Uterus (tissue), 2 donors: ENCODE measurements at regions not wholly inside any gene's neighbourhood (a gene's known extent, or its start where the extent isn't known, plus 50 kb on each side); places are given as distances from the start of the nearest gene placed in this dataset.

Source experiments
- POLR2A ChIP-seq, 2 donors: fragments of 450-650 bp; IDR thresholded peaks; one replicate each; pipeline ENCODE4 v1.6.1; 2016; ENCODE audit warnings: antibody characterized with exemption in 2 of 2, mild to moderate bottlenecking in 1 of 2, moderate library complexity in 1 of 2
- TF ChIP-seq, protein P1 (sequence below), 4 experiments: fragments of 200-600 bp in 2 of 4; fragments of 450-650 bp in 2 of 4; sonication (generic) in 2 of 4; IDR thresholded peaks; one replicate each; pipeline ENCODE4 v1.5.1; 2016 to 2019; ENCODE audit warnings: antibody characterized with exemption in 4 of 4, mild to moderate bottlenecking in 2 of 4, moderate library complexity in 1 of 4

DNA sequence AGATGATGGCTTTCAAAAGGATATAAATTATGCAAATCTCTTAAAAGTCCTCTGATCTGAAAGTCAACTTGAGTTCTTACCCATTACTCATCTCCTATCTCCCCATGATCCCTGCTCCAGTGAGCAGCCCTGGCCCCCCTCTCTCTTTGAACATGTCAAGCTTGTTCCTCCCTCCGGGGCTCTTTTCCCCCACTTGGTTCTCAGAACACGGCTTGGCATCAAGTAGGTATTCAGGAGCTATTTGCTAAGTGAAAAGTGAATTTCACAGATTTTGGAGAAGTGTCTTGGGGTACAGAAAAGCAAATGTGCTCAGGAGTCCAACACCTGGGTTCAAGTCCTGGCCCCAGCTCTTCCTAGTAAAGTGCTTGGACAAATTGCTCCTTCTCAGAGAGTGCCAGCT, 98.3 kb upstream of the CTBP2 start:
- TF ChIP-seq, protein P1, sequence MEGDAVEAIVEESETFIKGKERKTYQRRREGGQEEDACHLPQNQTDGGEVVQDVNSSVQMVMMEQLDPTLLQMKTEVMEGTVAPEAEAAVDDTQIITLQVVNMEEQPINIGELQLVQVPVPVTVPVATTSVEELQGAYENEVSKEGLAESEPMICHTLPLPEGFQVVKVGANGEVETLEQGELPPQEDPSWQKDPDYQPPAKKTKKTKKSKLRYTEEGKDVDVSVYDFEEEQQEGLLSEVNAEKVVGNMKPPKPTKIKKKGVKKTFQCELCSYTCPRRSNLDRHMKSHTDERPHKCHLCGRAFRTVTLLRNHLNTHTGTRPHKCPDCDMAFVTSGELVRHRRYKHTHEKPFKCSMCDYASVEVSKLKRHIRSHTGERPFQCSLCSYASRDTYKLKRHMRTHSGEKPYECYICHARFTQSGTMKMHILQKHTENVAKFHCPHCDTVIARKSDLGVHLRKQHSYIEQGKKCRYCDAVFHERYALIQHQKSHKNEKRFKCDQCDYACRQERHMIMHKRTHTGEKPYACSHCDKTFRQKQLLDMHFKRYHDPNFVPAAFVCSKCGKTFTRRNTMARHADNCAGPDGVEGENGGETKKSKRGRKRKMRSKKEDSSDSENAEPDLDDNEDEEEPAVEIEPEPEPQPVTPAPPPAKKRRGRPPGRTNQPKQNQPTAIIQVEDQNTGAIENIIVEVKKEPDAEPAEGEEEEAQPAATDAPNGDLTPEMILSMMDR (IDR thresholded peaks at IDR 0.05) = no peak
- TF ChIP-seq POLR2A (IDR thresholded peaks at IDR 0.05) = no peak
